GM20000 (cell line): ENCODE measurements at regions not wholly inside any gene's neighbourhood (a gene's known extent, or its start where the extent isn't known, plus 50 kb on each side); places are given as distances from the start of the nearest gene placed in this dataset.

Source experiments
- DNase-seq: peaks from one replicate; pipeline ENCODE4 v3.0.0; 2012; ENCODE audit warnings: low spot score
- CTCF ChIP-seq: IDR thresholded peaks from 2 replicates; pipeline ENCODE4 v1.5.1; 2012; ENCODE audit warnings: mild to moderate bottlenecking, control low read depth; ENCODE audit errors: extremely low read depth, missing control alignments

- DNase-seq = no peak
- no peak for TF ChIP-seq CTCF
Observed at GRCh38 chr20:56783826-56784225, 154.7 kb downstream of the TFAP2C start.

GRCh38 chr20:56786503-56786902, 157.4 kb downstream of the TFAP2C start:
- DNase-seq = no peak
- no peak for TF ChIP-seq CTCF

- TF ChIP-seq CTCF = no peak
- no peak for DNase-seq
Observed at GRCh38 chr20:56788041-56788670, 159.1 kb downstream of the TFAP2C start.

- no peak for DNase-seq
Observed at GRCh38 chr20:56788671-56789610, 159.8 kb downstream of the TFAP2C start.

GRCh38 chr20:56793916-56794315, 164.8 kb downstream of the TFAP2C start:
- no peak for TF ChIP-seq CTCF
- no peak for DNase-seq

More at GRCh38 chr20:56788671-56789610, 159.8 kb downstream of the TFAP2C start:
- no peak for TF ChIP-seq CTCF

DNA sequence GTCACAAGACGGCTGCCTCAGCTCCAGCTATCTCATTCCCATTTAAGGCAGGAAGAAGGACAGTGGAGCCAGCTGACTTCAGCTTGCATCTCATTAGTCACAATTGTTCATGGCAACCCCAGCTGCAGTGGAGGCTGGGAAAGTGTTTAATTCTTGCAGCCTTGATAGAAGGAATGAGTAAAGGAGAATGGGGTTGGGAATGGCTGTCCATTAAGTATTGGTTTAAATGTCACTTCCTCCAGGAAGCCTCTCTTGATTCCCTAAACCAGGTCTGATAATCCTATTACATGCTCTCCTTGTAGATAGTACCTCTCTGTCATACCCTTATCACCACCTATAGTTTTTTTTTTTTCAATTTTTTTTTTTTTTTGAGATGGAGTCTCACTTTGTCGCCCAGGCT, 166.4 kb downstream of the TFAP2C start:
- TF ChIP-seq CTCF = no peak
- no peak for DNase-seq

- no peak for DNase-seq
- no peak for TF ChIP-seq CTCF
Observed at GRCh38 chr20:56796345-56796744, 167.2 kb downstream of the TFAP2C start.
